ENCODE measurements at regions not wholly inside any gene's neighbourhood (a gene's known extent, or its start where the extent isn't known, plus 50 kb on each side); places are given as distances from the start of the nearest gene placed in this dataset.

DNA sequence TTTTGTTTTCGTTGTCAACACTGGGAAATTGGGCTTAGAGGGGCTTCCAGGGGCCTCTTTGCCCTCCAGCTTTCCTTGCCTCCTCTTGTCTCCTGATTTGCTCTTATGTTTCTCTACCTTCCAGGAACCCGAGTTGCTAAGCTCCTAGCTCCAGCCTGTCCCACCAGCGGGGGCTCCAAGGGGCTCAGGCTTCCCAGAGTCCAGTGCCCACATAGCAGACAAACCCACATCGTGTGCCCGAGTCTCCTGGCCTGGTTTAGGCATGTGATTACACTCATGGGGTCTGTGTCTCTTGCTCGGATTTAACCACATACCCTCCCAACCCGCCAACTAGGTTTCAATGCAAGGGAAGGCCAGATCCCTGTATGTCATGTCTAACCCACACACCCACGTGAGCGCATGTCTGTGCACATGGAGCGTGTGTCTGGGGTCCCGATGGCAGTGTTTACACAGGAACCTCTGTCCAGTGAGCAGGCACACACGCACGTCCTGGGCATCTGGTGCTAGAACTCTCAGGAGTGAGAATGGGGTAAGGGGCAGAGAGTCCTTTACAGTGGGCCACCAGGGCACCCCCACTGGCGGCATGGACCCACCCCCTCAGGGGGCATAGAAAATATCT, 76.1 kb upstream of the MED9 start:
- TF ChIP-seq CTCF (conservative IDR thresholded peaks at IDR 0.05) = no peak
- no peak for TF ChIP-seq ZFX (IDR thresholded peaks at IDR 0.05)
